HCT116 (cell line): ENCODE measurements at regions not wholly inside any gene's neighbourhood (a gene's known extent, or its start where the extent isn't known, plus 50 kb on each side); places are given as distances from the start of the nearest gene placed in this dataset.
A peak's percentile ranks its signal among the peaks of the same experiment; 100 is the strongest.

ENCODE experiments used
- ATAC-seq: fragments of 200-7000 bp; cut with Tn5 transposase; 2 replicates; pipeline ENCODE4 v1.9.1; 2020; ENCODE audit warnings: mild to moderate bottlenecking, moderate library complexity
- BruUV-seq: library from RNA; stranded (reverse); fragments of 400-500 nt; replicated peaks from 2 replicates; lab custom pipeline; 2021; lab: Mats Ljungman, UMichigan
- CTCF ChIA-PET: fragments of 300-600 bp; sonication (Branson Sonifier 250); formaldehyde crosslinking; loops from one replicate; lab custom pipeline; 2021; ENCODE audit warnings: antibody characterized with exemption; lab: Charles Lee
- POLR2A ChIA-PET: fragments of 300-600, 350-600 bp; sonication (Branson Sonifier 250); formaldehyde crosslinking; loops from one replicate; lab custom pipeline; 2021; ENCODE audit warnings: antibody characterized with exemption; lab: Charles Lee
- RAD21 ChIA-PET, 2 experiments: fragments of 300-600 bp; sonication (Branson Sonifier 250); formaldehyde crosslinking; loops; one replicate each; lab custom pipeline; 2023; ENCODE audit warnings: low total read pairs in 2 of 2; ENCODE audit not compliant: uncharacterized antibody in 2 of 2, unreplicated experiment in 2 of 2, low non-redundant PET in 1 of 2; lab: Charles Lee
- DNase-seq: peaks from one replicate; pipeline ENCODE4 v3.0.0-alpha.2; 2010; ENCODE audit warnings: low read depth, low spot score
- H2AFZ ChIP-seq: fragments of 200-600 bp; shearing (Covaris generic), sonication (generic); 2 replicates; pipeline ENCODE4 v1.6.1; 2017; ENCODE audit warnings: low read depth, mixed run types, mixed read lengths, antibody characterized with exemption, low read length; ENCODE audit not compliant: poor library complexity, severe bottlenecking
- H3K27ac ChIP-seq: 2 replicates; pipeline ENCODE4 v1.5.1; 2012; ENCODE audit warnings: low read depth, low read length
- H3K27me3 ChIP-seq: fragments of 200-600 bp; sonication (generic); 2 replicates; pipeline ENCODE4 v1.6.1; 2016; ENCODE audit warnings: mixed run types, low read length, mixed read lengths; ENCODE audit not compliant: insufficient read depth
- H3K36me3 ChIP-seq, 2 experiments: fragments of 200-500 bp in 1 of 2; fragments of 200-600 bp in 1 of 2; sonication (Bioruptor generic) in 1 of 2; sonication (generic) in 1 of 2; 2 replicates each; pipeline versions ENCODE4 v1.5.1 to v1.6.1; 2014 to 2016; ENCODE audit warnings: low read length in 2 of 2, inconsistent platforms in 1 of 2, mixed read lengths in 1 of 2, mixed run types in 1 of 2; ENCODE audit not compliant: insufficient read depth in 2 of 2, control insufficient read depth in 1 of 2
- H3K4me1 ChIP-seq, 2 experiments: fragments of 200-600 bp in 1 of 2; sonication (generic) in 1 of 2; 2 replicates each; pipeline versions ENCODE4 v1.5.1 to v1.6.1; 2012 to 2017; ENCODE audit warnings: low read length in 2 of 2, inconsistent platforms in 1 of 2, mild to moderate bottlenecking in 1 of 2, mixed read lengths in 1 of 2, mixed run types in 1 of 2, moderate library complexity in 1 of 2; ENCODE audit not compliant: insufficient read depth in 2 of 2, control insufficient read depth in 1 of 2
- H3K4me2 ChIP-seq: fragments of 200-600 bp; sonication (generic); 2 replicates; pipeline ENCODE4 v1.6.1; 2017; ENCODE audit warnings: mixed run types, low read length, mixed read lengths
- H3K4me3 ChIP-seq, 2 experiments: fragments of 200-600 bp in 1 of 2; sonication (generic) in 1 of 2; replicated peaks in 1 of 2; 2 replicates each; pipeline ENCODE4 v1.5.1; 2011 to 2016; ENCODE audit warnings: low read length in 2 of 2, control low read depth in 1 of 2, low read depth in 1 of 2, mild to moderate bottlenecking in 1 of 2, mixed read lengths in 1 of 2, mixed run types in 1 of 2
- H3K79me2 ChIP-seq: fragments of 200-600 bp; sonication (generic); 2 replicates; pipeline ENCODE4 v1.6.1; 2017; ENCODE audit warnings: mild to moderate bottlenecking, mixed run types, low read length, moderate library complexity, mixed read lengths; ENCODE audit not compliant: insufficient read depth
- H3K9ac ChIP-seq: fragments of 200-600 bp; sonication (generic); 2 replicates; pipeline ENCODE4 v1.6.1; 2016; ENCODE audit warnings: low read length, mixed read lengths
- H3K9me2 ChIP-seq: fragments of 200-600 bp; sonication (generic), shearing (Covaris generic); 2 replicates; pipeline ENCODE4 v1.6.1; 2017; ENCODE audit warnings: mixed run types, mild to moderate bottlenecking, moderate library complexity; ENCODE audit not compliant: insufficient read depth
- H3K9me3 ChIP-seq, 2 experiments: fragments of 200-500 bp in 1 of 2; fragments of 200-600 bp in 1 of 2; sonication (Bioruptor generic) in 1 of 2; sonication (generic) in 1 of 2; 2 replicates each; pipeline ENCODE4 v1.6.1; 2014 to 2017; ENCODE audit warnings: low read length in 2 of 2, mixed read lengths in 2 of 2, inconsistent platforms in 1 of 2, low read depth in 1 of 2, mild to moderate bottlenecking in 1 of 2, mixed run types in 1 of 2, moderate library complexity in 1 of 2; ENCODE audit not compliant: control insufficient read depth in 1 of 2, insufficient read depth in 1 of 2
- H4K20me1 ChIP-seq: fragments of 200-600 bp; sonication (generic), shearing (Covaris generic); 2 replicates; pipeline ENCODE4 v1.6.1; 2017; ENCODE audit warnings: mixed run types, mild to moderate bottlenecking, moderate library complexity; ENCODE audit not compliant: insufficient read depth
- CBX3 ChIP-seq: IDR thresholded peaks from 2 replicates; pipeline ENCODE4 v1.6.1; 2012; ENCODE audit warnings: low read depth
- CEBPB ChIP-seq: IDR thresholded peaks from 2 replicates; pipeline ENCODE4 v1.6.1; 2012; ENCODE audit warnings: low read depth
- CTCF ChIP-seq, 3 experiments: fragments of 200-600 bp in 1 of 3; sonication (generic) in 1 of 3; IDR thresholded peaks in 2 of 3; conservative IDR thresholded peaks in 1 of 3; 2 replicates each; pipeline ENCODE4 v1.5.1; 2012 to 2017; ENCODE audit warnings: low read depth in 2 of 3, low read length in 2 of 3, antibody characterized with exemption in 1 of 3, borderline replicate concordance in 1 of 3, control low read depth in 1 of 3, mild to moderate bottlenecking in 1 of 3, mixed read lengths in 1 of 3, mixed run types in 1 of 3, moderate library complexity in 1 of 3; ENCODE audit not compliant: insufficient read depth in 1 of 3
- ELF1 ChIP-seq: IDR thresholded peaks from 2 replicates; pipeline ENCODE4 v1.6.1; 2012; ENCODE audit warnings: low read depth, borderline replicate concordance
- EZH2 ChIP-seq: fragments of 200-600 bp; sonication (generic); IDR thresholded peaks from 2 replicates; pipeline ENCODE4 v1.6.1; 2017; ENCODE audit warnings: antibody characterized with exemption, mixed run types
- EZH2phosphoT487 ChIP-seq: fragments of 200-600 bp; IDR thresholded peaks from 2 replicates; pipeline ENCODE4 v1.6.1; 2018; ENCODE audit warnings: antibody characterized with exemption, borderline replicate concordance
- JUND ChIP-seq: IDR thresholded peaks from 2 replicates; pipeline ENCODE4 v1.6.1; 2012
- MAX ChIP-seq: IDR thresholded peaks from 2 replicates; pipeline ENCODE4 v1.6.1; 2012
- POLR2A ChIP-seq: IDR thresholded peaks from 2 replicates; pipeline ENCODE4 v1.7.0; 2011; ENCODE audit warnings: borderline replicate concordance; ENCODE audit not compliant: insufficient read depth, insufficient read length; ENCODE audit errors: extremely low read depth
- POLR2AphosphoS5 ChIP-seq: IDR thresholded peaks from 2 replicates; pipeline ENCODE4 v1.6.1; 2011; ENCODE audit warnings: mild to moderate bottlenecking, low read depth, low read length, moderate library complexity
- SRF ChIP-seq: IDR thresholded peaks from 2 replicates; pipeline ENCODE4 v1.6.1; 2012; ENCODE audit warnings: low read depth
- ZBTB33 ChIP-seq: IDR thresholded peaks from 2 replicates; pipeline ENCODE4 v1.6.1; 2011; ENCODE audit warnings: mild to moderate bottlenecking, low read length, moderate library complexity; ENCODE audit not compliant: insufficient replicate concordance; ENCODE audit errors: extremely low read depth
- ZFX ChIP-seq: fragments of 450-650 bp; IDR thresholded peaks from 2 replicates; pipeline ENCODE4 v1.6.1; 2017
- ZNF274 ChIP-seq: fragments of 200-500 bp; sonication (Bioruptor generic); IDR thresholded peaks from 2 replicates; pipeline ENCODE4 v1.6.1; 2014; ENCODE audit warnings: mild to moderate bottlenecking, low read depth, low read length, inconsistent platforms
- intact Hi-C: fragments of 100-400 bp; cut with micrococcal nuclease; formaldehyde crosslinking; loops from 2 replicates; pipeline ENCODE4 v1.10.0; 2022

GRCh38 chr7:79909176-79909575 lies 225.5 kb upstream of the GNAI1 start:
- peaks cover 0 to 7% of the 10 kb centered on the region in 2 experiments; a peak in 1 of 4 replicates for H3K4me1 ChIP-seq
- no peaks in the 10 kb centered on the region for H3K79me2 ChIP-seq
- DNase-seq = peak; percentile 0
- no peaks in the 10 kb centered on the region for H3K27me3 ChIP-seq
- ChIA-PET CTCF (no interaction called here), RAD21 (no interaction called here), POLR2A (no interaction called here)
- no peak overlapping the region for H3K9ac ChIP-seq
- 0 out of 2 replicates have a peak, but pooled peaks cover 2% of the 10 kb centered on the region for H3K9me2 ChIP-seq
- H2AFZ ChIP-seq = no peak overlapping the region
- no peak overlapping the region for H3K4me3 ChIP-seq
- no peaks in the 10 kb centered on the region for H3K36me3 ChIP-seq
- TF ChIP-seq EZH2 = no peak
- no peak for TF ChIP-seq ZNF274
- TF ChIP-seq ELF1 = no peak
- TF ChIP-seq POLR2A = no peak
- no peak for TF ChIP-seq SRF
- H3K27ac ChIP-seq = no peak overlapping the region
- H4K20me1 ChIP-seq = no peaks in the 10 kb centered on the region
- BruUV-seq = no TSS peak
- peak; percentile 66; the same call in 1 of the 2 replicates for ATAC-seq
- intact Hi-C loops = no loop called here
- H3K9me3 ChIP-seq = no peaks in the 10 kb centered on the region
- H3K4me2 ChIP-seq = peak overlapping the region; percentile 6; the same call in 1 of the 2 replicates

GRCh38 chr7:79897166-79897565 lies 237.5 kb upstream of the GNAI1 start:
- H3K9me2 ChIP-seq = no peaks in the 10 kb centered on the region
- POLR2A ChIA-PET = no interaction called here
- CTCF ChIA-PET = no interaction called here
- H3K4me1 ChIP-seq = no peaks in the 10 kb centered on the region
- no peak for DNase-seq
- no peaks in the 10 kb centered on the region for H3K79me2 ChIP-seq
- no peak overlapping the region for H3K4me2 ChIP-seq
- BruUV-seq = no TSS peak
- H3K9ac ChIP-seq = no peak overlapping the region
- no peak overlapping the region for H3K4me3 ChIP-seq
- H3K9me3 ChIP-seq = no peaks in the 10 kb centered on the region
- H3K36me3 ChIP-seq = no peaks in the 10 kb centered on the region
- intact Hi-C loops = no loop called here
- no peak for ATAC-seq
- RAD21 ChIA-PET = no interaction called here
- H4K20me1 ChIP-seq = no peaks in the 10 kb centered on the region
- H3K27ac ChIP-seq = no peak overlapping the region
- H3K27me3 ChIP-seq = no peaks in the 10 kb centered on the region
- no peak overlapping the region for H2AFZ ChIP-seq
- no peak for TF ChIP-seq ZFX
- TF ChIP-seq ZBTB33 = no peak
- no peak for TF ChIP-seq POLR2AphosphoS5
- TF ChIP-seq POLR2A = no peak
- no peak for TF ChIP-seq MAX
- no peak for TF ChIP-seq JUND
- no peak for TF ChIP-seq CEBPB
- TF ChIP-seq CBX3 = no peak
- TF ChIP-seq ELF1 = no peak
- no peak for TF ChIP-seq CTCF (IDR thresholded peaks at IDR 0.05 in 2 of 3, conservative IDR thresholded peaks at IDR 0.05 in 1 of 3; ENCODE audit: borderline replicate concordance in 1 of 3, insufficient read depth in 1 of 3, low read depth in 2 of 3, low read length in 2 of 3)
- TF ChIP-seq EZH2phosphoT487 = no peak
